Chondrocyte (in vitro differentiated cells): ENCODE measurements at regions not wholly inside any gene's neighbourhood (a gene's known extent, or its start where the extent isn't known, plus 50 kb on each side); places are given as distances from the start of the nearest gene placed in this dataset.

ENCODE experiments used
- DNase-seq: peaks from one replicate; pipeline ENCODE4 v3.0.0; 2021; ENCODE audit warnings: mixed read lengths, low spot score
- H3K27ac Mint-ChIP-seq: one replicate; pipeline ENCODE4 v1.8.0; 2021; ENCODE audit warnings: mild to moderate bottlenecking, moderate library complexity, mixed read lengths; ENCODE audit not compliant: unreplicated experiment
- H3K27me3 Mint-ChIP-seq: 2 replicates; pipeline ENCODE4 v1.8.0; 2021; ENCODE audit warnings: low read depth, mixed read lengths
- H3K36me3 Mint-ChIP-seq: 2 replicates; pipeline ENCODE4 v1.8.0; 2021; ENCODE audit warnings: low read depth, mixed read lengths
- H3K4me1 Mint-ChIP-seq: 2 replicates; pipeline ENCODE4 v1.8.0; 2021; ENCODE audit warnings: low read depth, mild to moderate bottlenecking, mixed read lengths
- H3K4me3 Mint-ChIP-seq: one replicate; pipeline ENCODE4 v1.8.0; 2021; ENCODE audit warnings: mild to moderate bottlenecking, moderate library complexity, mixed read lengths; ENCODE audit not compliant: unreplicated experiment
- H3K9me3 Mint-ChIP-seq: 2 replicates; pipeline ENCODE4 v1.8.0; 2021; ENCODE audit warnings: low read depth, mixed read lengths
- TF ChIP-seq, protein P1 (sequence below): fragments of 200-600 bp; sonication (generic); IDR thresholded peaks from 2 replicates; pipeline ENCODE4 v1.5.0; 2021; ENCODE audit warnings: antibody characterized with exemption, mild to moderate bottlenecking, moderate library complexity

DNA sequence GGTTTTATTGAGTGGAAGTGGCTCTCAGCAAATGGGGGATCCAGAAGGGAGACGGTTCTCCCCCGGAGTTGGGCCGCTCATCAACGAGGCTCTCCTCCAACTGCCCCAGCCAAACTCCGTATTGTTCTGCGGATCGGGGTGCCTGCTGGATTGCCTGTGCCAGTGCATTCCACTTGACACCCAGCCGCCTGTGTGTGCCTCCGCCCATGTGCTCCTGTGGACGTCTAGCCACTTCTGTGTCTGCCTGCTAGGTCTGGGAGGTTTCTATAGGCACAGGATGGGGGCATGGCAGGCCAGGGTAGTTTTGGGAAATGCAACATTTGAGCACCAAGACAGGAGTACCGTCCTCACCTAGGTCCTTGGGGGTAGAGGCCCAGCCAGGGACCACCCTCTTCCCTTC, 225.7 kb upstream of the AMIGO2 start:
- TF ChIP-seq, protein P1, sequence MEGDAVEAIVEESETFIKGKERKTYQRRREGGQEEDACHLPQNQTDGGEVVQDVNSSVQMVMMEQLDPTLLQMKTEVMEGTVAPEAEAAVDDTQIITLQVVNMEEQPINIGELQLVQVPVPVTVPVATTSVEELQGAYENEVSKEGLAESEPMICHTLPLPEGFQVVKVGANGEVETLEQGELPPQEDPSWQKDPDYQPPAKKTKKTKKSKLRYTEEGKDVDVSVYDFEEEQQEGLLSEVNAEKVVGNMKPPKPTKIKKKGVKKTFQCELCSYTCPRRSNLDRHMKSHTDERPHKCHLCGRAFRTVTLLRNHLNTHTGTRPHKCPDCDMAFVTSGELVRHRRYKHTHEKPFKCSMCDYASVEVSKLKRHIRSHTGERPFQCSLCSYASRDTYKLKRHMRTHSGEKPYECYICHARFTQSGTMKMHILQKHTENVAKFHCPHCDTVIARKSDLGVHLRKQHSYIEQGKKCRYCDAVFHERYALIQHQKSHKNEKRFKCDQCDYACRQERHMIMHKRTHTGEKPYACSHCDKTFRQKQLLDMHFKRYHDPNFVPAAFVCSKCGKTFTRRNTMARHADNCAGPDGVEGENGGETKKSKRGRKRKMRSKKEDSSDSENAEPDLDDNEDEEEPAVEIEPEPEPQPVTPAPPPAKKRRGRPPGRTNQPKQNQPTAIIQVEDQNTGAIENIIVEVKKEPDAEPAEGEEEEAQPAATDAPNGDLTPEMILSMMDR, result no peak
- Mint-ChIP-seq H3K4me1 (peaks cover 42% of the 10 kb centered on the region), H3K4me3 (no peak overlapping the region), H3K9me3 (peaks cover 6% of the 10 kb centered on the region), H3K27ac (no peak overlapping the region), H3K36me3 (no peaks in the 10 kb centered on the region), H3K27me3 (no peaks in the 10 kb centered on the region)
- DNase-seq, result peak; percentile 84

DNA sequence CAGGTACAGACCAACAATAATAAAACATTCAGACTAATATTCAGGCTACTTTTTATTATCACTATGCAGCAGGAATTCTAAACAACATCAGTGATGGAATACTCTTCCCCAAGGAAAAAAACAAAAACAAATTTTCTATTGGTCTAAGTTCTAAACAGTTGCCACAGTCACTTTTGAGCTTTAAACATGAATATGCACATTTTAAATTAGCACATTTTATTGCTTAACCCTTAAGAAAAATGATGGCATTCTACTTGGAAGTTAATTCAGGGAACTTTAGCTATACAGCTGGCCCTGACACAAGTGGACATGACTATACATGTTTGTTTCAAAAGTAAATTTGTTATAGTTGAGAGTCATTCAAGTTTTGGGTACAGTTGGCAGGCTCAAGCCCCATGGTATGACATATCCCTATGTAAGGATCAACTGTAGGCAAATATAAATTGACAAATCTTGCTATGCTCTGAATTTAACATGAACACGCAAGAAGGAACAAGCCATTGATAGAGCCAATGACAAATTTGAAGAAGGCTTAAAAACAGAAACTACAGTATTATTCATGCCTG, 224.3 kb upstream of the AMIGO2 start:
- TF ChIP-seq, protein P1, result no peak
- Mint-ChIP-seq H3K27me3 (no peaks in the 10 kb centered on the region), H3K4me3 (no peak overlapping the region), H3K4me1 (peaks cover 48% of the 10 kb centered on the region), H3K36me3 (no peaks in the 10 kb centered on the region), H3K27ac (peak overlapping the region; percentile 88), H3K9me3 (peaks cover 3% of the 10 kb centered on the region)
- no peak for DNase-seq

DNA sequence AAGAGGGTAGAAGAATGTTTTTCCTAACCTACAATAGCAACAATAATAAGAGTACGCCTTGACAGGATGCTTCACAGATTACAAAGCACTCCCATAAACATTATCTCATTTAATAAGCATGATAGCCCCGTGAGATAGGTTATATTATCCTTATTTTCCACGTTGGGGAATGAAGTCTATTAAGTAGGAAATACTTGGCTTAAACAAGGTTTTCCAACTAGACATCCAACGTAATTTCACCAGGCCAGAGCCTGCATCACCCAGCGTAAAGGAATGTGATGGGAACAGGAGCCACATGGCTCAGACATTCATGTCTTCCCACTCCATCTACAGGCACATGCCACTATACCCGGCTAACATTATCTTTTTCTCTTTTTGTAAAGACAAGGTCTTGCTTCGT, 223.4 kb upstream of the AMIGO2 start:
- no peaks in the 10 kb centered on the region for H3K27me3 Mint-ChIP-seq
- DNase-seq, result no peak
- H3K4me1 Mint-ChIP-seq, result peaks cover 53% of the 10 kb centered on the region
- peak overlapping the region; percentile 88 for H3K27ac Mint-ChIP-seq
- TF ChIP-seq, protein P1, result no peak
- H3K9me3 Mint-ChIP-seq, result peaks cover 11% of the 10 kb centered on the region
- no peaks in the 10 kb centered on the region for H3K36me3 Mint-ChIP-seq
- H3K4me3 Mint-ChIP-seq, result no peak overlapping the region

GRCh38 chr12:47302111-47302671, 222.4 kb upstream of the AMIGO2 start:
- H3K4me3 Mint-ChIP-seq, result no peak overlapping the region
- H3K36me3 Mint-ChIP-seq, result no peaks in the 10 kb centered on the region
- no peaks in the 10 kb centered on the region for H3K27me3 Mint-ChIP-seq
- peaks cover 45% of the 10 kb centered on the region for H3K4me1 Mint-ChIP-seq
- peak overlapping the region; percentile 88 for H3K27ac Mint-ChIP-seq
- no peak for DNase-seq
- H3K9me3 Mint-ChIP-seq, result peaks cover 11% of the 10 kb centered on the region
- TF ChIP-seq, protein P1, result no peak

DNA sequence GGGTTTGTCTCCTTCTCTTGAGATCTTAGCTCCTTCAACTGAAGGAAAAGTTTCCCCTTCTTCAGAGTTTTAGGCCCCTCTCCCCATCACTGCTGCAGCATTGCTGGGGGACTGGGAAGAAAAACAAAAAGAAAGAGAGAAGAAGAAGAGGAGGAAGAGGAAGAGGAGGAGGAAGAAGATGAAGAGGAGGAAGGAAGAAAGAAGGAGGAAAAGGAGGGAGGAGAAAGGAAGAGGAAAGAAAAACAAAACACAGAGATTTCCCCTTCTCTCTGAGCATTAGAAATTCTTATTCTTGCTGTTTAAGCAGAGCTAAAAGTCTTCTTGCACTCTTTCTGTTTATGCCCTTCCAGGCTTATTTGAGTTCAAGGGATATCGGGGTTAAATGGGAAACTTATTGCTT, 219.8 kb upstream of the AMIGO2 start:
- DNase-seq, result no peak
- Mint-ChIP-seq H3K4me1 (peaks cover 40% of the 10 kb centered on the region), H3K36me3 (no peaks in the 10 kb centered on the region), H3K9me3 (peaks cover 11% of the 10 kb centered on the region), H3K27me3 (no peaks in the 10 kb centered on the region), H3K4me3 (no peak overlapping the region), H3K27ac (no peak overlapping the region)
- TF ChIP-seq, protein P1, result no peak
